WERI-Rb-1 (cell line): ENCODE measurements at regions not wholly inside any gene's neighbourhood (a gene's known extent, or its start where the extent isn't known, plus 50 kb on each side); places are given as distances from the start of the nearest gene placed in this dataset.

Experiments used
- DNase-seq: peaks from one replicate; pipeline ENCODE4 v3.0.0-alpha.2; 2020
- H3K27ac ChIP-seq: fragments of 250-450 bp; sonication (Bioruptor Pico); 2 replicates; pipeline ENCODE4 v1.5.1; 2020; ENCODE audit warnings: mild to moderate bottlenecking, moderate library complexity
- H3K27me3 ChIP-seq: fragments of 250-450 bp; sonication (Bioruptor Pico); 2 replicates; pipeline ENCODE4 v1.5.1; 2021; ENCODE audit warnings: mild to moderate bottlenecking, low read depth, moderate library complexity; ENCODE audit not compliant: insufficient read depth, severe bottlenecking
- H3K36me3 ChIP-seq: fragments of 250-450 bp; sonication (Bioruptor Pico); 2 replicates; pipeline ENCODE4 v1.5.1; 2020; ENCODE audit warnings: mild to moderate bottlenecking, moderate library complexity
- H3K4me3 ChIP-seq: 2 replicates; pipeline ENCODE4 v1.5.1; 2011; ENCODE audit warnings: low read depth, mild to moderate bottlenecking, control low read depth, low read length
- H3K9me3 ChIP-seq: fragments of 250-450 bp; sonication (Bioruptor Pico); 2 replicates; pipeline ENCODE4 v1.5.1; 2021; ENCODE audit warnings: mild to moderate bottlenecking, moderate library complexity; ENCODE audit not compliant: severe bottlenecking
- CTCF ChIP-seq: IDR thresholded peaks from 2 replicates; pipeline ENCODE4 v1.5.1; 2011; ENCODE audit warnings: low read depth, mild to moderate bottlenecking, control low read depth, inconsistent platforms, low read length

GRCh38 chr3:148234536-148234935 lies 463.2 kb upstream of the AGTR1 start:
- no peaks in the 10 kb centered on the region for H3K27me3 ChIP-seq
- H3K27ac ChIP-seq, result no peak overlapping the region
- H3K9me3 ChIP-seq, result no peaks in the 10 kb centered on the region
- H3K36me3 ChIP-seq, result no peaks in the 10 kb centered on the region
- no peak for DNase-seq
- H3K4me3 ChIP-seq, result no peak overlapping the region
- TF ChIP-seq CTCF, result no peak

GRCh38 chr3:148235566-148235965 lies 462.1 kb upstream of the AGTR1 start:
- Histone ChIP-seq H3K27ac (no peak overlapping the region), H3K27me3 (no peaks in the 10 kb centered on the region), H3K4me3 (no peak overlapping the region), H3K36me3 (no peaks in the 10 kb centered on the region), H3K9me3 (no peaks in the 10 kb centered on the region)
- DNase-seq, result no peak
- no peak for TF ChIP-seq CTCF

- no peak overlapping the region for H3K27ac ChIP-seq
- TF ChIP-seq CTCF, result no peak
- no peaks in the 10 kb centered on the region for H3K27me3 ChIP-seq
- DNase-seq, result no peak
- H3K36me3 ChIP-seq, result no peaks in the 10 kb centered on the region
- no peaks in the 10 kb centered on the region for H3K9me3 ChIP-seq
- H3K4me3 ChIP-seq, result no peak overlapping the region
These were observed 459.3 kb upstream of the AGTR1 start for GRCh38 chr3:148238421-148238821.

- Histone ChIP-seq H3K36me3 (no peaks in the 10 kb centered on the region), H3K4me3 (no peak overlapping the region), H3K27me3 (no peaks in the 10 kb centered on the region), H3K27ac (no peak overlapping the region), H3K9me3 (no peaks in the 10 kb centered on the region)
- TF ChIP-seq CTCF, result no peak
- DNase-seq, result no peak
These were observed 457.4 kb upstream of the AGTR1 start for GRCh38 chr3:148240351-148240750.

GRCh38 chr3:148243609-148244008 lies 454.1 kb upstream of the AGTR1 start:
- TF ChIP-seq CTCF, result no peak
- DNase-seq, result no peak
- H3K4me3 ChIP-seq, result no peak overlapping the region
- no peaks in the 10 kb centered on the region for H3K9me3 ChIP-seq
- H3K27ac ChIP-seq, result no peak overlapping the region
- no peaks in the 10 kb centered on the region for H3K36me3 ChIP-seq
- H3K27me3 ChIP-seq, result no peaks in the 10 kb centered on the region

GRCh38 chr3:148246291-148246923 lies 451.3 kb upstream of the AGTR1 start:
- Histone ChIP-seq H3K27me3 (no peaks in the 10 kb centered on the region), H3K27ac (no peak overlapping the region), H3K36me3 (no peaks in the 10 kb centered on the region), H3K4me3 (no peak overlapping the region), H3K9me3 (no peaks in the 10 kb centered on the region)
- no peak for TF ChIP-seq CTCF
- no peak for DNase-seq
